GM12865 (cell line): ENCODE measurements at regions not wholly inside any gene's neighbourhood (a gene's known extent, or its start where the extent isn't known, plus 50 kb on each side); places are given as distances from the start of the nearest gene placed in this dataset.

Experiments
- DNase-seq: peaks from one replicate; pipeline ENCODE4 v3.0.0; 2010; ENCODE audit warnings: low read depth
- H3K4me3 ChIP-seq: 2 replicates; pipeline ENCODE4 v1.5.1; 2011; ENCODE audit warnings: mild to moderate bottlenecking, low read depth, low read length, control low read depth
- CTCF ChIP-seq: IDR thresholded peaks from 2 replicates; pipeline ENCODE4 v1.5.1; 2011; ENCODE audit warnings: low read length, control low read depth, low read depth, inconsistent platforms; ENCODE audit not compliant: insufficient read depth; ENCODE audit errors: missing control alignments

- no peak overlapping the region for H3K4me3 ChIP-seq
- DNase-seq, result no peak
- TF ChIP-seq CTCF, result no peak
Observed at GRCh38 chr12:114189266-114189665, 216.7 kb downstream of the TBX5 start.

GRCh38 chr12:114186241-114187002, 219.5 kb downstream of the TBX5 start:
- no peak overlapping the region for H3K4me3 ChIP-seq
- DNase-seq, result no peak
- TF ChIP-seq CTCF, result no peak

- no peak for TF ChIP-seq CTCF
- DNase-seq, result no peak
- no peak overlapping the region for H3K4me3 ChIP-seq
Observed at GRCh38 chr12:114185036-114185435, 218.9 kb upstream of the RBM19 start.

DNA sequence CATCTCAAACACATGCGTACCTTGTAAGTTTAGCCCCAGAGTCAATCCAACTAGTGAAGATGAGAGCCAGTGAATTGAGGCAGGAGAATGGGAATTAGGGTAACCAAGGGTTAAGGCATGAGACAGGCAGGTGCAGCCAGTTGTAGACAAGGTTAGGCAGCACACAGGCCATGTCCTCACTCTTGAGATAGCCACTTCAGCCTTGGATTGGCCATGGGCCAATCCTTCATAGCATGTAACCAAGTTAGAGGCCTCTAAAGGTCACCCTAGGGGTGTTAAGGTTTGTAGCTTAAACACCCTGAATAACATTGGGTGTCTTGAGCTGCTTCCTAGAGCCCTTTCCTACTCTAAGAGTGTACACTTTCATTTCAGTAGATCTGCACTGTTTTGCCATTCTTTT, 208.2 kb upstream of the RBM19 start:
- no peak overlapping the region for H3K4me3 ChIP-seq
- no peak for DNase-seq
- TF ChIP-seq CTCF, result no peak

- DNase-seq, result no peak
- H3K4me3 ChIP-seq, result no peak overlapping the region
- TF ChIP-seq CTCF, result no peak
Observed at GRCh38 chr12:114172135-114172534, 206.0 kb upstream of the RBM19 start.

DNA sequence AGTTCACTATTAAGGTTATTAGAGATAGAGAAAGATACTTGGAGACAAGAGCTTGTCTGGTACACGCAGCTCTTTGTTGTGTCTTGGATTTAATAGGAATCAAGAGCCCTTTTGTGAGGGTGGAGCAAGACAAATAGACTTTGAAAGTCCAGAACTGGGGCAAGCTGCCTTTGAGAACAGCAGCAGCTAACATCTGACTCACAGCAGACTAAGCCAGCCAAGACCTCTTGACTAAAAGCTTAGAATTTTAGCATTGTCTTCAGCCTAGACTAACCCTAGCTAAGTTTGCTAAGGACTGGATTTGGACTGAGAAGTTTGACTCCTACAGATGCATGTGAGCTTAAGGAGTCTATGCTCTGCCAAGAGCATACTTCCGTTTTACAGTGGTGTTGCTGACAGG, 201.9 kb upstream of the RBM19 start:
- H3K4me3 ChIP-seq, result no peak overlapping the region
- no peak for TF ChIP-seq CTCF
- DNase-seq, result no peak

DNA sequence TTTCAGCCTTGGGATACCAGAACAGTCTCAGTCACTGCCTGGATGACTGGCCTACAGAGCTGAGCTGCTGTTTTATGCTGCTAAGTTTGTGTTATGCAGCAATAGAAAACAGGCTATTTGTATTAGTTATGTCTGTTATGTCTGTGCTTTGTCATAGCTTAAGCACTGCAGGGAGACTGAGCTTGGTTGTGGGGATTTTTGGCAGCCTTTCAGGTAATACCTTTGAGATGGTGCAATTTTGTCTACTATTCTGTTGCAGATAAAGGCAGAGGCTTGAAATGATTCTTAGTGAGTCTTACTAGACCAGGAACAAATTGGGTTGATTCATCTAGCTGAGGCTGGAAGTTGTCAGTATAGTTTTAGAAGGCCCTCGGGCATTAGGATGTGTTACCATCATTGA, 201.3 kb upstream of the RBM19 start:
- no peak overlapping the region for H3K4me3 ChIP-seq
- no peak for DNase-seq
- TF ChIP-seq CTCF, result no peak
